Gastroesophageal sphincter (tissue), 4 donors: ENCODE measurements at regions not wholly inside any gene's neighbourhood (a gene's known extent, or its start where the extent isn't known, plus 50 kb on each side); places are given as distances from the start of the nearest gene placed in this dataset.

Experiments
- ATAC-seq: fragments of 150-250 bp; one replicate; pipeline ENCODE4 v1.9.1; 2016; ENCODE audit warnings: mild to moderate bottlenecking, moderate library complexity
- H3K27ac ChIP-seq, 4 donors: fragments of 200-600 bp; sonication (generic) in 3 of 4; 1 replicate in 3 of 4; 2 replicates in 1 of 4; pipeline ENCODE4 v1.5.1; 2016 to 2019
- H3K27me3 ChIP-seq: fragments of 200-600 bp; sonication (generic); one replicate; pipeline ENCODE4 v1.5.1; 2019
- H3K36me3 ChIP-seq, 2 donors: fragments of 200-600 bp; sonication (generic); one replicate each; pipeline ENCODE4 v1.5.1; 2019; ENCODE audit warnings: control low read depth in 1 of 2
- H3K4me1 ChIP-seq, 3 donors: fragments of 200-600 bp; sonication (generic); 1 replicate in 2 of 3; 2 replicates in 1 of 3; pipeline ENCODE4 v1.5.1; 2016 to 2019; ENCODE audit warnings: control low read depth in 2 of 3
- H3K4me3 ChIP-seq, 2 donors: fragments of 200-600 bp; sonication (generic); one replicate each; pipeline ENCODE4 v1.5.1; 2019; ENCODE audit warnings: mild to moderate bottlenecking in 1 of 2, moderate library complexity in 1 of 2
- H3K9me3 ChIP-seq, 3 donors: fragments of 200-600 bp; sonication (generic); one replicate each; pipeline ENCODE4 v1.5.1; 2017 to 2019; ENCODE audit warnings: control low read depth in 2 of 3
- EP300 ChIP-seq: sonication (generic); formaldehyde crosslinking; IDR thresholded peaks from one replicate; pipeline ENCODE4 v1.6.1; 2017; ENCODE audit warnings: antibody characterized with exemption, mild to moderate bottlenecking
- POLR2A ChIP-seq, 2 donors: fragments of 450-650 bp; IDR thresholded peaks; one replicate each; pipeline ENCODE4 v1.6.1; 2017; ENCODE audit warnings: antibody characterized with exemption in 2 of 2, mild to moderate bottlenecking in 2 of 2, moderate library complexity in 1 of 2
- POLR2AphosphoS5 ChIP-seq: sonication (generic); formaldehyde crosslinking; IDR thresholded peaks from one replicate; pipeline ENCODE4 v1.6.1; 2017; ENCODE audit warnings: antibody characterized with exemption
- WGBS, 2 donors: methylation state at CpG; one replicate each; pipeline ENCODE4 v1.1.5; 2018; ENCODE audit warnings: low coverage in 1 of 2; 5-methylcytosine and 5-hydroxymethylcytosine counted together
- TF ChIP-seq, protein P1 (sequence below), 4 experiments: fragments of 200-600 bp in 2 of 4; fragments of 450-650 bp in 2 of 4; sonication (generic) in 1 of 4; IDR thresholded peaks; one replicate each; pipeline ENCODE4 v1.5.1; 2017 to 2019; ENCODE audit warnings: antibody characterized with exemption in 4 of 4, mild to moderate bottlenecking in 2 of 4, moderate library complexity in 2 of 4

DNA sequence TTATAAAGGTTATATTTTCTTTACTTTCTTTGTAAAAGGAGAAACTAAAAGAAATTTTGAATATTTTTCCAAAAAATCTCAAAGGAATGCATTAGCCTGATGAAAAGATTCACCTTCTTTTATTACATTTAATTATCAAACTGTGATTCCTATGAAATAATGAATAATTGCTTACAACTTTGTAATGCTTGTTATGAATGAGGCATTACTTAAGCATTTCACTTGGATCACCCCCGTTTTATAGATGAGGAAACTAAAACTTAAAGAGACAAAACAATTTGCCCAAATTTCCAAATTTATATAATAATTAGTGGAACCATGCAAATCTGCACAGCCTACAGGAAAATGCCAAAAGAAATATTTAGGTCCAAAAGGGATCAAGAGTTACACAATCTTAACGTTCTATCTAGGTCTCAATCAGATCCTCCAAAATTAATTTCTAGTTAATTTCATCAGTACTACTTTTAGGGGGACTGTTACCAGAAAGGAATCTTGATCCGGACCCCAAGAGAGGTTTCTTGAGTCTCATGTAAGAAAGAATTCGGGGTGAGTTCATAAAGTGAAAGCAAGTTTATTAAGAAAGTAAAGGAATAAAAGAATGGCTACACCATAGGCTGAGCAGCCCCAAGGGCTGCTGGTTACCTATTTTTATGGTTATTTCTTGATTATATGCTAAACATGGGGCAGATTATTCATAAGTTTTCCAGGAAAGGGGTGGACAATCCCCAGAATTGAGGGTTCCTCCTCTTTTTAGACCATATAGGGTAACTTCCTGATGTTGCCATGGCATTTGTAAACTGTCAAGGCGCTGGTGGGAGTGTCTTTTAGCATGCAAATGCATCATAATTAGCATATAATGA lies 288.0 kb downstream of the ADGB start:
- Histone ChIP-seq H3K27me3 (no peaks in the 10 kb centered on the region), H3K9me3 (no peaks in the 10 kb centered on the region), H3K36me3 (no peaks in the 10 kb centered on the region), H3K27ac (no peak overlapping the region), H3K4me3 (no peak overlapping the region), H3K4me1 (no peaks in the 10 kb centered on the region)
- TF ChIP-seq POLR2AphosphoS5: no peak
- TF ChIP-seq, protein P1, sequence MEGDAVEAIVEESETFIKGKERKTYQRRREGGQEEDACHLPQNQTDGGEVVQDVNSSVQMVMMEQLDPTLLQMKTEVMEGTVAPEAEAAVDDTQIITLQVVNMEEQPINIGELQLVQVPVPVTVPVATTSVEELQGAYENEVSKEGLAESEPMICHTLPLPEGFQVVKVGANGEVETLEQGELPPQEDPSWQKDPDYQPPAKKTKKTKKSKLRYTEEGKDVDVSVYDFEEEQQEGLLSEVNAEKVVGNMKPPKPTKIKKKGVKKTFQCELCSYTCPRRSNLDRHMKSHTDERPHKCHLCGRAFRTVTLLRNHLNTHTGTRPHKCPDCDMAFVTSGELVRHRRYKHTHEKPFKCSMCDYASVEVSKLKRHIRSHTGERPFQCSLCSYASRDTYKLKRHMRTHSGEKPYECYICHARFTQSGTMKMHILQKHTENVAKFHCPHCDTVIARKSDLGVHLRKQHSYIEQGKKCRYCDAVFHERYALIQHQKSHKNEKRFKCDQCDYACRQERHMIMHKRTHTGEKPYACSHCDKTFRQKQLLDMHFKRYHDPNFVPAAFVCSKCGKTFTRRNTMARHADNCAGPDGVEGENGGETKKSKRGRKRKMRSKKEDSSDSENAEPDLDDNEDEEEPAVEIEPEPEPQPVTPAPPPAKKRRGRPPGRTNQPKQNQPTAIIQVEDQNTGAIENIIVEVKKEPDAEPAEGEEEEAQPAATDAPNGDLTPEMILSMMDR (IDR thresholded peaks at IDR 0.05): no peak
- TF ChIP-seq POLR2A (IDR thresholded peaks at IDR 0.05): no peak
- TF ChIP-seq EP300: no peak
- 77 to 84% methylated on average over 5 of the region's 5 CpGs for WGBS, 2 donors
- no peak for ATAC-seq

DNA sequence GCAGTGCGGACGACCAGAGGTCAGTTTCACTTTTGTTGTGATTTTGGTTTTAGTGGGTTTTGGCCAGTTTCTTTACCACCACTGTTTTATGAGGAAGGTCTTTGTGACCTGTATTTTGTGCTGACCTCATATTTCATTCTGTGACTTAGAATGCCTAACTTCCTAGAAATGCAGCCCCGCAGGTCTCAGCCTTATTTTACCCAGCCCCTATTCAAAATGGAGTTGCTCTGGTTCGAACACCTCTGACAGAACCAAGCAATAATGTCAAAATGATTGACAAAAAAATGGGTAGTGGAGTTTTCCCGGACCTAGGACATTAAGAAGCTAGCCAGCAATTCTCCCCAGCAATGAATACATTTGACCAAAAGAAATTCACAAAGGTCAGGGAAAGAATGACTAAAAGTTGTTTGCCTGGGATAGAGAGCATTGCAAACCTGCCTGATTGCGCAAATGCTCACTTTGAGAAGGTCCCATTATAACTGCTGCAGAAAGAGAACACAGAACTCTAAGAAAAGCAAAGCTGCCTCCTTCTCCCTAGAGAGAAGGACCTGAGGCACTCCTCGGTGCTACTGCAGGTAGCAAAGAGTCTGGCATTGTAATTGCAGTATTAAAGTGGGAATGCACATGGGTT lies 288.8 kb downstream of the ADGB start:
- no peak overlapping the region for H3K4me3 ChIP-seq

DNA sequence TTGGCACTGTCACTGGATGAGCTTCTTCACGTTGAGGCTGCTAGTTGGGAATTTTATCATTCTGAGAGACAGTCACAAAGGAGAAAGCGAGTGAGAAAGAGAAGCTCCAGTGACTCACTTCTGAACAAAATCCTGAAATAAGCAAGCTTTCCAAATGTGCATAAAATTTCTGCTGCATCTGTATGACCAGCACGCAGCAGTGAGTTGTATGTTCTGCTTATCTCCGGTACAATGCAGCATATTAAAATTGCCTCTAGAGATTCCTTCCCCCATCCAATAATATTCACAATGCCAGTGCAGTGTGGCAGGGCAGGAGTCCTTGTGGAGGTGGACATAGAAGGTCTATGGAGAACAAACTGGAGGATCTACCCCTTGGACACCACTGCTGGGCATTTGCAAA lies 290.5 kb downstream of the ADGB start:
- Histone ChIP-seq H3K27me3 (no peaks in the 10 kb centered on the region), H3K27ac (no peak overlapping the region), H3K36me3 (no peaks in the 10 kb centered on the region), H3K9me3 (no peaks in the 10 kb centered on the region), H3K4me3 (no peak overlapping the region), H3K4me1 (no peaks in the 10 kb centered on the region)
- 68 to 79% methylated on average over 3 of the region's 4 CpGs for WGBS, 2 donors
- TF ChIP-seq, protein P1 (IDR thresholded peaks at IDR 0.05): no peak
- TF ChIP-seq POLR2A (IDR thresholded peaks at IDR 0.05): no peak
- ATAC-seq: no peak

More for the DNA sequence above, 288.8 kb downstream of the ADGB start:
- WGBS, 2 donors: 87 to 92% methylated on average over 5 to 7 of the region's 7 CpGs
- H3K4me1 ChIP-seq: no peaks in the 10 kb centered on the region
- H3K36me3 ChIP-seq: no peaks in the 10 kb centered on the region
- TF ChIP-seq POLR2AphosphoS5 (no peak), POLR2A (IDR thresholded peaks at IDR 0.05) (no peak), EP300 (no peak)
- TF ChIP-seq, protein P1 (IDR thresholded peaks at IDR 0.05): no peak
- no peaks in the 10 kb centered on the region for H3K9me3 ChIP-seq
- H3K27me3 ChIP-seq: no peaks in the 10 kb centered on the region
- H3K27ac ChIP-seq: no peak overlapping the region
- no peak for ATAC-seq

DNA sequence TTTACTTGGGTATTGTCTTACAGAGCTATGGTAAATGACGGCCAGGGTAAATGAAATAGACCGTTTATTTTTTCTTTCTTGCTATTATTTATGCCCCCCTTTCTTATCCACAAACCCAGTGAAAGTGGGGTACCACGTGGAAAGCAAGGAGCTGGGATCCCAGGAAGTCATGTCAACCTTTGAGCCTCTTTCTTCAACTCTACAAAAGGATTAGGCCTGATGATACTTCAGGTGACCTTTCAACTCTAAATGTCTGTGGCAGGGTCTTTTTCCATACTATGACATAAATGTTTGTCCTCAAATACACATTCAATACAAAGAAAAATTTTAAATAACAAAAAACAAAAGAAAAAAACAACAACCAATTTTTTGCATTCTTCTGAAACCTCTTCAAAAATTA lies 291.4 kb downstream of the ADGB start:
- no peak for ATAC-seq
- Histone ChIP-seq H3K4me3 (no peak overlapping the region), H3K27ac (no peak overlapping the region), H3K36me3 (no peaks in the 10 kb centered on the region), H3K9me3 (no peaks in the 10 kb centered on the region), H3K4me1 (no peaks in the 10 kb centered on the region), H3K27me3 (no peaks in the 10 kb centered on the region)
- WGBS, 2 donors: 85% methylated on average over 2 to 3 of the region's 3 CpGs
- TF ChIP-seq, protein P1 (IDR thresholded peaks at IDR 0.05): no peak
- no peak for TF ChIP-seq EP300
- no peak for TF ChIP-seq POLR2A (IDR thresholded peaks at IDR 0.05)
- TF ChIP-seq POLR2AphosphoS5: no peak
